ENCODE measurements at regions not wholly inside any gene's neighbourhood (a gene's known extent, or its start where the extent isn't known, plus 50 kb on each side); places are given as distances from the start of the nearest gene placed in this dataset.

DNA sequence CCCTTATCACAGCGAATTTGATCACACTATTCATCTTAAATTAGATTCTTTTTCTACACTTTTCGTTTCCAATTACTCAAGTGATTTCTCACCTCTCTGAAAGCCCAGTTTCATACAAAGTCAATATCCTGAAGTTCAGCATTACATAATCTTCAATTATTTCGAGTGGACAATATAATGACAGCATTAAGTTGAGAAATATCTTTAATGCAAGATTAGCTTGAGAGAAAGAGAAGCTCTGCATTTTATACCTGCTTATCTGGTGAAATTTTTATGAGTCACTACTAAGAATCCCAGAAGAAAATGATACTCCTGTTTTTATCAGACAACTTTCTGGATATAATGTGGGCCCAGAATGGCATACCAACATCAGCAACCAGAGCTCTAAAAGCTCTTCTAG, 509.6 kb downstream of the KCNJ2 start:
- peaks cover 2% of the 10 kb centered on the region for H3K9me3 Mint-ChIP-seq (ENCODE audit: low read depth, unreplicated experiment)
- no peak for DNase-seq
- BruUV-seq (replicated peaks), result no TSS peak
- TF ChIP-seq, protein P1, sequence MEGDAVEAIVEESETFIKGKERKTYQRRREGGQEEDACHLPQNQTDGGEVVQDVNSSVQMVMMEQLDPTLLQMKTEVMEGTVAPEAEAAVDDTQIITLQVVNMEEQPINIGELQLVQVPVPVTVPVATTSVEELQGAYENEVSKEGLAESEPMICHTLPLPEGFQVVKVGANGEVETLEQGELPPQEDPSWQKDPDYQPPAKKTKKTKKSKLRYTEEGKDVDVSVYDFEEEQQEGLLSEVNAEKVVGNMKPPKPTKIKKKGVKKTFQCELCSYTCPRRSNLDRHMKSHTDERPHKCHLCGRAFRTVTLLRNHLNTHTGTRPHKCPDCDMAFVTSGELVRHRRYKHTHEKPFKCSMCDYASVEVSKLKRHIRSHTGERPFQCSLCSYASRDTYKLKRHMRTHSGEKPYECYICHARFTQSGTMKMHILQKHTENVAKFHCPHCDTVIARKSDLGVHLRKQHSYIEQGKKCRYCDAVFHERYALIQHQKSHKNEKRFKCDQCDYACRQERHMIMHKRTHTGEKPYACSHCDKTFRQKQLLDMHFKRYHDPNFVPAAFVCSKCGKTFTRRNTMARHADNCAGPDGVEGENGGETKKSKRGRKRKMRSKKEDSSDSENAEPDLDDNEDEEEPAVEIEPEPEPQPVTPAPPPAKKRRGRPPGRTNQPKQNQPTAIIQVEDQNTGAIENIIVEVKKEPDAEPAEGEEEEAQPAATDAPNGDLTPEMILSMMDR (IDR thresholded peaks at IDR 0.05; ENCODE audit: unreplicated experiment), result no peak
- no peak overlapping the region for H3K27ac Mint-ChIP-seq (ENCODE audit: unreplicated experiment)
- no peaks in the 10 kb centered on the region for H3K36me3 Mint-ChIP-seq (ENCODE audit: insufficient read depth, unreplicated experiment)
- no peak overlapping the region for H3K4me3 Mint-ChIP-seq (ENCODE audit: low read depth, unreplicated experiment)
- no peaks in the 10 kb centered on the region for H3K4me1 Mint-ChIP-seq (ENCODE audit: low read depth, unreplicated experiment)
- no peaks in the 10 kb centered on the region for H3K27me3 Mint-ChIP-seq (ENCODE audit: unreplicated experiment)
- CTCF ChIA-PET, result interaction anchor here (0.6 kb wide), 1 partner anchor 186 kb away, joined by 4 read pairs; no protein-coding TSS in a partner anchor
- intact Hi-C loops (cut with micrococcal nuclease; ENCODE audit: unreplicated experiment), result no loop called here

DNA sequence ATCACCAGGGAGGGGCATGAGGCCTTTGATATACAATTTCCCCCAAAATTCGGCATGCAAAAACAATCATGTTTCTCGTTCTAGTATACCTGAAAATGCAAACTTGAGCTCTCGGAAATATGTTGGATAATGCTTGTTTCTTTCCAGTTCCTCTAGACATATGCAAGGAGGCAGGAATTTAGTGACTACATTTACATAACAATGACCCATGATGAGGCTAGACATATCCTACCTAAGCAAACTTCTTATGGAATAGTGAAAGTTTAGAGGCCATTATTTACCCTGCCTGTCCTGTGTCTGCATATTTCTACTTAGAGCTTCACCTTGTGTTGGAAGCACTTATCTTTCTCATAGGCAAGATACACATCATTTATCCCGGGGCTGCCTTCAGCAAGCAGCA, 514.6 kb downstream of the KCNJ2 start:
- Mint-ChIP-seq H3K36me3 (ENCODE audit: insufficient read depth, unreplicated experiment) (no peaks in the 10 kb centered on the region), H3K27me3 (ENCODE audit: unreplicated experiment) (no peaks in the 10 kb centered on the region), H3K27ac (ENCODE audit: unreplicated experiment) (no peak overlapping the region), H3K4me3 (ENCODE audit: low read depth, unreplicated experiment) (no peak overlapping the region), H3K4me1 (ENCODE audit: low read depth, unreplicated experiment) (no peaks in the 10 kb centered on the region), H3K9me3 (ENCODE audit: low read depth, unreplicated experiment) (peaks cover 2% of the 10 kb centered on the region)
- TF ChIP-seq, protein P1 (IDR thresholded peaks at IDR 0.05; ENCODE audit: unreplicated experiment), result no peak
- no TSS peak for BruUV-seq (replicated peaks)
- no peak for DNase-seq
- CTCF ChIA-PET, result no interaction called here
- intact Hi-C loops (cut with micrococcal nuclease; ENCODE audit: unreplicated experiment), result no loop called here

DNA sequence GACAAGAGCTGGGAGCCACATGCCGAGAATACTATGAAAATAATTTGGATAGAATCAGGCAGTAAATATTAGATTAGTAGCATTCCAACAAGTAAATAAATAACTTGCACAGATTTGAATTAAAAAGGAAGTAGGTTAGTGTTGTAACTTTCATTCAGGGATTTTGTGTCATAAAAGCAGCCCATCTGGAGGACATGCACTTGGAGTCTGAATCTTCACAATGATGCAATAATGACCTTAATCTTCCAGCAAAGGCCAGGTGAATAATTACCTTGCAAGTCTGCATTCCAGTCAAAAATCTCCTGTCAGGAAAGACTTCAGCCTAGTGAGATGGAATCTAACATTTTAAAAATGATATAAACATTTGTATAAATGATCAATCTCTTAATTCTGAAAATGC, 518.1 kb downstream of the KCNJ2 start:
- BruUV-seq (replicated peaks), result no TSS peak
- no peak for DNase-seq
- peaks cover 5% of the 10 kb centered on the region for H3K9me3 Mint-ChIP-seq (ENCODE audit: low read depth, unreplicated experiment)
- CTCF ChIA-PET, result no interaction called here
- TF ChIP-seq, protein P1 (IDR thresholded peaks at IDR 0.05; ENCODE audit: unreplicated experiment), result no peak
- H3K36me3 Mint-ChIP-seq (ENCODE audit: insufficient read depth, unreplicated experiment), result no peaks in the 10 kb centered on the region
- H3K27ac Mint-ChIP-seq (ENCODE audit: unreplicated experiment), result no peak overlapping the region
- peaks cover 8% of the 10 kb centered on the region for H3K4me1 Mint-ChIP-seq (ENCODE audit: low read depth, unreplicated experiment)
- H3K27me3 Mint-ChIP-seq (ENCODE audit: unreplicated experiment), result no peaks in the 10 kb centered on the region
- H3K4me3 Mint-ChIP-seq (ENCODE audit: low read depth, unreplicated experiment), result no peak overlapping the region
- intact Hi-C loops (cut with micrococcal nuclease; ENCODE audit: unreplicated experiment), result no loop called here

DNA sequence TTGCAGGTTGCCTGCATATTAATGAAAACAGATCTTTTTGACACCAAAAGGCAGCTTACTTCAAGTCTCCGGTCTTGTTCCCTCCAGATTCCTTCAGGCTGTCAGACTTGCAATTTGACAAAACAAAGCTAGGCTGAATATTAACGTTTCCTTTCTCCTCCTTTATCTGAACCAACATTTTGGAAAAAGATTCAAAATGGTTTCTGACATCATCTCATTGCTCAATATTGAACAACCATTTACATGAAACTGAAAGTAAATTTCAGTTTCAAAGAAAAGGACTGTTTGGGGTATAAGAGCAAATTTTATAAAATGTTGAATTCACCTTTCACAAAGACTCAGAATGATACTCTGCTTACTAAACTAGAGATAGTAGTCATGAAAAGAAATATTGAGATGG, 521.8 kb downstream of the KCNJ2 start:
- CTCF ChIA-PET, result interaction anchor here (0.6 kb wide), 1 partner anchor 10 kb away, joined by 4 read pairs; no protein-coding TSS in a partner anchor
- BruUV-seq (replicated peaks), result no TSS peak

More for the DNA sequence above, 521.8 kb downstream of the KCNJ2 start:
- Mint-ChIP-seq H3K9me3 (ENCODE audit: low read depth, unreplicated experiment) (peaks cover 3% of the 10 kb centered on the region), H3K36me3 (ENCODE audit: insufficient read depth, unreplicated experiment) (no peaks in the 10 kb centered on the region), H3K4me3 (ENCODE audit: low read depth, unreplicated experiment) (no peak overlapping the region), H3K27ac (ENCODE audit: unreplicated experiment) (no peak overlapping the region), H3K4me1 (ENCODE audit: low read depth, unreplicated experiment) (peaks cover 8% of the 10 kb centered on the region), H3K27me3 (ENCODE audit: unreplicated experiment) (no peaks in the 10 kb centered on the region)
- TF ChIP-seq, protein P1 (IDR thresholded peaks at IDR 0.05; ENCODE audit: unreplicated experiment), result no peak
- DNase-seq, result no peak
- intact Hi-C loops (cut with micrococcal nuclease; ENCODE audit: unreplicated experiment), result no loop called here
